GM23338 (cell line): ENCODE measurements at regions not wholly inside any gene's neighbourhood (a gene's known extent, or its start where the extent isn't known, plus 50 kb on each side); places are given as distances from the start of the nearest gene placed in this dataset.

Source experiments
- ATAC-seq: fragments of 200-7000 bp; cut with Tn5 transposase; 3 replicates; pipeline ENCODE4 v1.9.1; 2020
- DNase-seq: peaks from one replicate; pipeline ENCODE4 v3.0.0-alpha.2; 2015; ENCODE audit warnings: low spot score
- H2AFZ ChIP-seq: fragments of 200-600 bp; sonication (generic); 2 replicates; pipeline ENCODE4 v1.8.0; 2016; ENCODE audit warnings: antibody characterized with exemption, mild to moderate bottlenecking, moderate library complexity
- H3F3A ChIP-seq: fragments of 200-600 bp; sonication (generic); replicated peaks from 2 replicates; pipeline ENCODE4 v1.8.0; 2017; ENCODE audit warnings: antibody characterized with exemption, mixed run types, low read depth
- H3K27ac ChIP-seq: fragments of 200-600 bp; sonication (generic); 2 replicates; pipeline ENCODE4 v1.6.1; 2016; ENCODE audit warnings: low read depth
- H3K27me3 ChIP-seq: fragments of 200-600 bp; sonication (generic); 2 replicates; pipeline ENCODE4 v1.8.0; 2016; ENCODE audit warnings: mild to moderate bottlenecking, mixed run types, moderate library complexity; ENCODE audit not compliant: insufficient read depth
- H3K36me3 ChIP-seq: fragments of 200-600 bp; sonication (generic); 2 replicates; pipeline ENCODE4 v1.8.0; 2016; ENCODE audit warnings: mild to moderate bottlenecking; ENCODE audit not compliant: insufficient read depth
- H3K4me1 ChIP-seq: fragments of 200-600 bp; sonication (generic); 2 replicates; pipeline ENCODE4 v1.8.0; 2016; ENCODE audit warnings: mild to moderate bottlenecking, moderate library complexity; ENCODE audit not compliant: insufficient read depth
- H3K4me2 ChIP-seq: fragments of 200-600 bp; sonication (generic); 2 replicates; pipeline ENCODE4 v1.7.1; 2017; ENCODE audit warnings: mixed run types
- H3K4me3 ChIP-seq: fragments of 200-600 bp; sonication (generic); 2 replicates; pipeline ENCODE4 v1.6.1; 2016; ENCODE audit warnings: mixed run types
- H3K79me2 ChIP-seq: fragments of 200-600 bp; sonication (generic); replicated peaks from 2 replicates; pipeline ENCODE4 v1.8.0; 2017; ENCODE audit warnings: mild to moderate bottlenecking; ENCODE audit not compliant: insufficient read depth
- H3K9me2 ChIP-seq: fragments of 200-600 bp; sonication (generic); 2 replicates; pipeline ENCODE4 v1.8.0; 2017; ENCODE audit not compliant: insufficient read depth
- H4K20me1 ChIP-seq: fragments of 200-600 bp; sonication (generic); replicated peaks from 2 replicates; pipeline ENCODE4 v1.8.0; 2017; ENCODE audit warnings: mild to moderate bottlenecking; ENCODE audit not compliant: insufficient read depth
- H3K27ac Mint-ChIP-seq: 2 replicates; pipeline ENCODE4 v1.8.0; 2020; ENCODE audit warnings: inconsistent platforms, mild to moderate bottlenecking, moderate library complexity, mixed read lengths
- H3K27me3 Mint-ChIP-seq: 3 replicates; pipeline ENCODE4 v1.8.0; 2022; ENCODE audit warnings: low read depth, mild to moderate bottlenecking, moderate library complexity, mixed read lengths, inconsistent platforms; ENCODE audit not compliant: insufficient read depth, poor library complexity
- H3K36me3 Mint-ChIP-seq: 3 replicates; pipeline ENCODE4 v1.8.0; 2021; ENCODE audit warnings: low read depth, mild to moderate bottlenecking, inconsistent platforms, moderate library complexity, mixed read lengths
- H3K4me1 Mint-ChIP-seq: 3 replicates; pipeline ENCODE4 v1.8.0; 2020; ENCODE audit warnings: mild to moderate bottlenecking, inconsistent platforms, mixed read lengths
- H3K4me3 Mint-ChIP-seq: 3 replicates; pipeline ENCODE4 v1.8.0; 2021; ENCODE audit warnings: moderate library complexity, mild to moderate bottlenecking, inconsistent platforms, mixed read lengths
- H3K9me3 Mint-ChIP-seq: 3 replicates; pipeline ENCODE4 v1.8.0; 2020; ENCODE audit warnings: moderate library complexity, mild to moderate bottlenecking, inconsistent platforms, mixed read lengths
- CREB1 ChIP-seq: fragments of 250-450 bp; sonication (Bioruptor Pico); IDR thresholded peaks from 2 replicates; pipeline ENCODE4 v1.5.0; 2020; ENCODE audit warnings: low read depth, mild to moderate bottlenecking, moderate library complexity
- CTCF ChIP-seq, 2 experiments: fragments of 200-600 bp in 1 of 2; sonication (generic) in 1 of 2; conservative IDR thresholded peaks; 2 replicates each; pipeline versions ENCODE4 v1.5.1 to v1.6.1; 2016 to 2017; ENCODE audit warnings: antibody characterized with exemption in 2 of 2, low read depth in 2 of 2, mild to moderate bottlenecking in 2 of 2, moderate library complexity in 1 of 2
- ETS1 ChIP-seq: IDR thresholded peaks from 2 replicates; pipeline ENCODE4 v1.6.1; 2016; ENCODE audit warnings: antibody characterized with exemption
- EZH2phosphoT487 ChIP-seq: fragments of 200-600 bp; sonication (generic); IDR thresholded peaks from one replicate; pipeline ENCODE4 v1.8.1; 2018; ENCODE audit warnings: antibody characterized with exemption; ENCODE audit not compliant: unreplicated experiment
- JUNB ChIP-seq: IDR thresholded peaks from one replicate; pipeline ENCODE4 v1.6.1; 2016; ENCODE audit warnings: antibody characterized with exemption; ENCODE audit not compliant: unreplicated experiment
- NANOG ChIP-seq: IDR thresholded peaks from 2 replicates; pipeline ENCODE4 v1.6.1; 2016; ENCODE audit warnings: antibody characterized with exemption, borderline replicate concordance
- REST ChIP-seq: IDR thresholded peaks from one replicate; pipeline ENCODE4 v1.6.1; 2018; ENCODE audit warnings: antibody characterized with exemption; ENCODE audit not compliant: unreplicated experiment
- STAT1 ChIP-seq: IDR thresholded peaks from one replicate; pipeline ENCODE4 v1.6.1; 2016; ENCODE audit warnings: antibody characterized with exemption; ENCODE audit not compliant: unreplicated experiment
- ZNF331 ChIP-seq: fragments of 250-450 bp; sonication (Bioruptor Pico); IDR thresholded peaks from 2 replicates; pipeline ENCODE4 v1.5.0; 2020; ENCODE audit warnings: low read depth, mild to moderate bottlenecking, moderate library complexity
- ZNF462 ChIP-seq: fragments of 250-450 bp; sonication (Bioruptor Pico); IDR thresholded peaks from 2 replicates; pipeline ENCODE4 v1.5.0; 2020; ENCODE audit warnings: mild to moderate bottlenecking, moderate library complexity

GRCh38 chr5:155263381-155263780 lies 249.8 kb downstream of the KIF4B start:
- no peaks in the 10 kb centered on the region for H3K4me1 Mint-ChIP-seq
- no peak overlapping the region for H3K4me3 ChIP-seq
- no peaks in the 10 kb centered on the region for H3K9me2 ChIP-seq
- no peak overlapping the region for H3K4me2 ChIP-seq
- no peaks in the 10 kb centered on the region for H3K4me1 ChIP-seq
- H3K27ac ChIP-seq: no peak overlapping the region
- H3K27me3 ChIP-seq: no peaks in the 10 kb centered on the region
- no peak overlapping the region for H3K27ac Mint-ChIP-seq
- no peak overlapping the region for H2AFZ ChIP-seq
- no peaks in the 10 kb centered on the region for H3K79me2 ChIP-seq
- no peaks in the 10 kb centered on the region for H4K20me1 ChIP-seq
- no peaks in the 10 kb centered on the region for H3K9me3 Mint-ChIP-seq
- no peak for TF ChIP-seq ETS1
- TF ChIP-seq EZH2phosphoT487: no peak
- no peak for TF ChIP-seq REST
- no peak for TF ChIP-seq STAT1
- TF ChIP-seq NANOG: no peak
- no peak for TF ChIP-seq JUNB
- TF ChIP-seq CTCF (conservative IDR thresholded peaks at IDR 0.05; ENCODE audit: low read depth in 2 of 2): no peak
- no peak for TF ChIP-seq ZNF331 (CRISPR knock-in tag)
- no peak for DNase-seq
- no peak for ATAC-seq
- no peaks in the 10 kb centered on the region for H3F3A ChIP-seq
- H3K36me3 ChIP-seq: no peaks in the 10 kb centered on the region
- no peaks in the 10 kb centered on the region for H3K36me3 Mint-ChIP-seq
- H3K4me3 Mint-ChIP-seq: no peak overlapping the region
- H3K27me3 Mint-ChIP-seq: peaks cover 5% of the 10 kb centered on the region

- Mint-ChIP-seq H3K9me3 (no peaks in the 10 kb centered on the region), H3K36me3 (no peaks in the 10 kb centered on the region), H3K4me3 (no peak overlapping the region), H3K27ac (no peak overlapping the region), H3K27me3 (peaks cover 3% of the 10 kb centered on the region), H3K4me1 (no peaks in the 10 kb centered on the region)
- Histone ChIP-seq H3K79me2 (no peaks in the 10 kb centered on the region), H3K27me3 (no peaks in the 10 kb centered on the region), H3K9me2 (no peaks in the 10 kb centered on the region), H3K4me2 (no peak overlapping the region), H3F3A (no peaks in the 10 kb centered on the region), H3K4me1 (no peaks in the 10 kb centered on the region), H4K20me1 (no peaks in the 10 kb centered on the region), H2AFZ (no peak overlapping the region), H3K27ac (no peak overlapping the region), H3K36me3 (no peaks in the 10 kb centered on the region), H3K4me3 (no peak overlapping the region)
- DNase-seq (no peak), ATAC-seq (no peak)
- TF ChIP-seq STAT1: no peak
- TF ChIP-seq CREB1 (CRISPR knock-in tag): no peak
- TF ChIP-seq ZNF462 (CRISPR knock-in tag): no peak
- TF ChIP-seq ZNF331 (CRISPR knock-in tag): no peak
These were observed 251.3 kb downstream of the KIF4B start for GRCh38 chr5:155264809-155265208.
